GM23338 (cell line): ENCODE measurements at regions not wholly inside any gene's neighbourhood (a gene's known extent, or its start where the extent isn't known, plus 50 kb on each side); places are given as distances from the start of the nearest gene placed in this dataset.

Experiments
- ATAC-seq: fragments of 200-7000 bp; cut with Tn5 transposase; 3 replicates; pipeline ENCODE4 v1.9.1; 2020
- DNase-seq: peaks from one replicate; pipeline ENCODE4 v3.0.0-alpha.2; 2015; ENCODE audit warnings: low spot score
- H2AFZ ChIP-seq: fragments of 200-600 bp; sonication (generic); 2 replicates; pipeline ENCODE4 v1.8.0; 2016; ENCODE audit warnings: antibody characterized with exemption, mild to moderate bottlenecking, moderate library complexity
- H3F3A ChIP-seq: fragments of 200-600 bp; sonication (generic); replicated peaks from 2 replicates; pipeline ENCODE4 v1.8.0; 2017; ENCODE audit warnings: antibody characterized with exemption, mixed run types, low read depth
- H3K27ac ChIP-seq: fragments of 200-600 bp; sonication (generic); 2 replicates; pipeline ENCODE4 v1.6.1; 2016; ENCODE audit warnings: low read depth
- H3K27me3 ChIP-seq: fragments of 200-600 bp; sonication (generic); 2 replicates; pipeline ENCODE4 v1.8.0; 2016; ENCODE audit warnings: mild to moderate bottlenecking, mixed run types, moderate library complexity; ENCODE audit not compliant: insufficient read depth
- H3K36me3 ChIP-seq: fragments of 200-600 bp; sonication (generic); 2 replicates; pipeline ENCODE4 v1.8.0; 2016; ENCODE audit warnings: mild to moderate bottlenecking; ENCODE audit not compliant: insufficient read depth
- H3K4me1 ChIP-seq: fragments of 200-600 bp; sonication (generic); 2 replicates; pipeline ENCODE4 v1.8.0; 2016; ENCODE audit warnings: mild to moderate bottlenecking, moderate library complexity; ENCODE audit not compliant: insufficient read depth
- H3K4me2 ChIP-seq: fragments of 200-600 bp; sonication (generic); 2 replicates; pipeline ENCODE4 v1.7.1; 2017; ENCODE audit warnings: mixed run types
- H3K4me3 ChIP-seq: fragments of 200-600 bp; sonication (generic); 2 replicates; pipeline ENCODE4 v1.6.1; 2016; ENCODE audit warnings: mixed run types
- H3K79me2 ChIP-seq: fragments of 200-600 bp; sonication (generic); replicated peaks from 2 replicates; pipeline ENCODE4 v1.8.0; 2017; ENCODE audit warnings: mild to moderate bottlenecking; ENCODE audit not compliant: insufficient read depth
- H3K9me2 ChIP-seq: fragments of 200-600 bp; sonication (generic); 2 replicates; pipeline ENCODE4 v1.8.0; 2017; ENCODE audit not compliant: insufficient read depth
- H4K20me1 ChIP-seq: fragments of 200-600 bp; sonication (generic); replicated peaks from 2 replicates; pipeline ENCODE4 v1.8.0; 2017; ENCODE audit warnings: mild to moderate bottlenecking; ENCODE audit not compliant: insufficient read depth
- H3K27ac Mint-ChIP-seq: 2 replicates; pipeline ENCODE4 v1.8.0; 2020; ENCODE audit warnings: inconsistent platforms, mild to moderate bottlenecking, moderate library complexity, mixed read lengths
- H3K27me3 Mint-ChIP-seq: 3 replicates; pipeline ENCODE4 v1.8.0; 2022; ENCODE audit warnings: low read depth, mild to moderate bottlenecking, moderate library complexity, mixed read lengths, inconsistent platforms; ENCODE audit not compliant: insufficient read depth, poor library complexity
- H3K36me3 Mint-ChIP-seq: 3 replicates; pipeline ENCODE4 v1.8.0; 2021; ENCODE audit warnings: low read depth, mild to moderate bottlenecking, inconsistent platforms, moderate library complexity, mixed read lengths
- H3K4me1 Mint-ChIP-seq: 3 replicates; pipeline ENCODE4 v1.8.0; 2020; ENCODE audit warnings: mild to moderate bottlenecking, inconsistent platforms, mixed read lengths
- H3K4me3 Mint-ChIP-seq: 3 replicates; pipeline ENCODE4 v1.8.0; 2021; ENCODE audit warnings: moderate library complexity, mild to moderate bottlenecking, inconsistent platforms, mixed read lengths
- H3K9me3 Mint-ChIP-seq: 3 replicates; pipeline ENCODE4 v1.8.0; 2020; ENCODE audit warnings: moderate library complexity, mild to moderate bottlenecking, inconsistent platforms, mixed read lengths
- CREB1 ChIP-seq: fragments of 250-450 bp; sonication (Bioruptor Pico); IDR thresholded peaks from 2 replicates; pipeline ENCODE4 v1.5.0; 2020; ENCODE audit warnings: low read depth, mild to moderate bottlenecking, moderate library complexity
- CTCF ChIP-seq, 2 experiments: fragments of 200-600 bp in 1 of 2; sonication (generic) in 1 of 2; conservative IDR thresholded peaks; 2 replicates each; pipeline versions ENCODE4 v1.5.1 to v1.6.1; 2016 to 2017; ENCODE audit warnings: antibody characterized with exemption in 2 of 2, low read depth in 2 of 2, mild to moderate bottlenecking in 2 of 2, moderate library complexity in 1 of 2
- ETS1 ChIP-seq: IDR thresholded peaks from 2 replicates; pipeline ENCODE4 v1.6.1; 2016; ENCODE audit warnings: antibody characterized with exemption
- EZH2 ChIP-seq: fragments of 200-600 bp; sonication (generic); IDR thresholded peaks from one replicate; pipeline ENCODE4 v1.8.0; 2017; ENCODE audit warnings: antibody characterized with exemption, mild to moderate bottlenecking, low read depth; ENCODE audit not compliant: unreplicated experiment
- EZH2phosphoT487 ChIP-seq: fragments of 200-600 bp; sonication (generic); IDR thresholded peaks from one replicate; pipeline ENCODE4 v1.8.1; 2018; ENCODE audit warnings: antibody characterized with exemption; ENCODE audit not compliant: unreplicated experiment
- JUNB ChIP-seq: IDR thresholded peaks from one replicate; pipeline ENCODE4 v1.6.1; 2016; ENCODE audit warnings: antibody characterized with exemption; ENCODE audit not compliant: unreplicated experiment
- NANOG ChIP-seq: IDR thresholded peaks from 2 replicates; pipeline ENCODE4 v1.6.1; 2016; ENCODE audit warnings: antibody characterized with exemption, borderline replicate concordance
- POLR2AphosphoS5 ChIP-seq: IDR thresholded peaks from 2 replicates; pipeline ENCODE4 v1.6.1; 2016; ENCODE audit warnings: antibody characterized with exemption, low read depth
- REST ChIP-seq: IDR thresholded peaks from one replicate; pipeline ENCODE4 v1.6.1; 2018; ENCODE audit warnings: antibody characterized with exemption; ENCODE audit not compliant: unreplicated experiment
- STAT1 ChIP-seq: IDR thresholded peaks from one replicate; pipeline ENCODE4 v1.6.1; 2016; ENCODE audit warnings: antibody characterized with exemption; ENCODE audit not compliant: unreplicated experiment
- ZNF114 ChIP-seq: fragments of 250-450 bp; sonication (Bioruptor Pico); IDR thresholded peaks from 2 replicates; pipeline ENCODE4 v1.5.0; 2020; ENCODE audit warnings: mild to moderate bottlenecking, moderate library complexity
- ZNF331 ChIP-seq: fragments of 250-450 bp; sonication (Bioruptor Pico); IDR thresholded peaks from 2 replicates; pipeline ENCODE4 v1.5.0; 2020; ENCODE audit warnings: low read depth, mild to moderate bottlenecking, moderate library complexity
- ZNF462 ChIP-seq: fragments of 250-450 bp; sonication (Bioruptor Pico); IDR thresholded peaks from 2 replicates; pipeline ENCODE4 v1.5.0; 2020; ENCODE audit warnings: mild to moderate bottlenecking, moderate library complexity

GRCh38 chr5:176742246-176743105 lies 67.9 kb upstream of the UNC5A start:
- H3K27ac Mint-ChIP-seq: no peak overlapping the region
- no peak overlapping the region for H3K27ac ChIP-seq
- peak overlapping the region; percentile 67 for H3K4me3 Mint-ChIP-seq
- H3K4me1 ChIP-seq: peaks cover 53% of the 10 kb centered on the region
- no peaks in the 10 kb centered on the region for H4K20me1 ChIP-seq
- H3K36me3 ChIP-seq: no peaks in the 10 kb centered on the region; the same call in 1 of the 2 replicates
- H3K27me3 Mint-ChIP-seq: peaks cover 50% of the 10 kb centered on the region
- no peaks in the 10 kb centered on the region for H3K79me2 ChIP-seq
- peaks cover 73% of the 10 kb centered on the region for H3K4me1 Mint-ChIP-seq
- H3K4me3 ChIP-seq: peak overlapping the region; percentile 65
- H2AFZ ChIP-seq: 0 out of 2 replicates have a peak overlapping the region, but pooled peaks have one; percentile 94
- H3K36me3 Mint-ChIP-seq: no peaks in the 10 kb centered on the region; the same call in 2 of the 3 replicates
- H3K9me3 Mint-ChIP-seq: no peaks in the 10 kb centered on the region; the same call in 2 of the 3 replicates
- no peak for ATAC-seq
- DNase-seq: no peak
- H3K27me3 ChIP-seq: peaks cover 28% of the 10 kb centered on the region
- H3K9me2 ChIP-seq: no peaks in the 10 kb centered on the region
- H3F3A ChIP-seq: peaks cover 5% of the 10 kb centered on the region; the same call in 1 of the 2 replicates
- H3K4me2 ChIP-seq: peak overlapping the region; percentile 89; the same call in 1 of the 2 replicates
- TF ChIP-seq STAT1 (no peak), CTCF (conservative IDR thresholded peaks at IDR 0.05; ENCODE audit: low read depth in 2 of 2) (no peak), ETS1 (no peak), REST (no peak), EZH2phosphoT487 (no peak), ZNF114 (CRISPR knock-in tag) (no peak), ZNF331 (CRISPR knock-in tag) (no peak), ZNF462 (no peak), EZH2 (no peak), JUNB (no peak), CREB1 (CRISPR knock-in tag) (no peak), POLR2AphosphoS5 (no peak), NANOG (no peak)
